Keratinocyte (primary cell): ENCODE measurements at regions not wholly inside any gene's neighbourhood (a gene's known extent, or its start where the extent isn't known, plus 50 kb on each side); places are given as distances from the start of the nearest gene placed in this dataset.

Experiments
- DNase-seq: peaks from one replicate; pipeline ENCODE4 v3.0.0-alpha.2; 2011; ENCODE audit warnings: low read depth, missing footprints, low spot score
- FAIRE-seq: peaks from 2 replicates; lab custom pipeline; 2011; peaks lifted over from hg19 to GRCh38; lab: Jason Lieb, UNC
- H2AFZ ChIP-seq: 2 replicates; pipeline ENCODE4 v1.6.0; 2012; ENCODE audit warnings: low read length, control low read depth, inconsistent platforms; ENCODE audit not compliant: control insufficient read depth
- H3K27ac ChIP-seq: 2 replicates; pipeline ENCODE4 v1.5.1; 2011; ENCODE audit warnings: low read length; ENCODE audit not compliant: control insufficient read depth, insufficient read depth
- H3K27me3 ChIP-seq: 3 replicates; pipeline ENCODE4 v1.6.0; 2011; ENCODE audit warnings: low read length; ENCODE audit not compliant: control insufficient read depth, insufficient read depth; ENCODE audit errors: extremely low read depth
- H3K36me3 ChIP-seq, 2 experiments: 2 replicates in 1 of 2; 3 replicates in 1 of 2; pipeline ENCODE4 v1.5.1; 2011; ENCODE audit warnings: low read length in 2 of 2, mild to moderate bottlenecking in 1 of 2; ENCODE audit not compliant: control insufficient read depth in 2 of 2, insufficient read depth in 2 of 2; ENCODE audit errors: extremely low read depth in 1 of 2
- H3K4me1 ChIP-seq: 3 replicates; pipeline ENCODE4 v1.5.1; 2011; ENCODE audit warnings: low read length; ENCODE audit not compliant: control insufficient read depth, insufficient read depth; ENCODE audit errors: extremely low read depth
- H3K4me2 ChIP-seq: 3 replicates; pipeline ENCODE4 v1.6.0; 2011; ENCODE audit warnings: low read depth, low read length; ENCODE audit not compliant: control insufficient read depth, insufficient read depth; ENCODE audit errors: extremely low read depth
- H3K4me3 ChIP-seq, 3 experiments: fragments of 200-600 bp in 1 of 3; sonication (generic) in 1 of 3; 2 replicates in 2 of 3; 3 replicates in 1 of 3; pipeline ENCODE4 v1.5.1; 2011 to 2016; ENCODE audit warnings: low read length in 3 of 3, mild to moderate bottlenecking in 3 of 3, control low read depth in 2 of 3, inconsistent platforms in 1 of 3, low read depth in 1 of 3, mixed read lengths in 1 of 3, mixed run types in 1 of 3, moderate library complexity in 1 of 3; ENCODE audit not compliant: control insufficient read depth in 2 of 3, insufficient read depth in 2 of 3; ENCODE audit errors: extremely low read depth in 1 of 3
- H3K79me2 ChIP-seq: 2 replicates; pipeline ENCODE4 v1.6.0; 2012; ENCODE audit warnings: low read length; ENCODE audit not compliant: control insufficient read depth, insufficient read depth
- H3K9ac ChIP-seq: 3 replicates; pipeline ENCODE4 v1.6.0; 2011; ENCODE audit warnings: low read length; ENCODE audit not compliant: control insufficient read depth, insufficient read depth; ENCODE audit errors: extremely low read depth
- H3K9me1 ChIP-seq: 3 replicates; pipeline ENCODE4 v1.6.0; 2011; ENCODE audit warnings: low read length; ENCODE audit not compliant: control insufficient read depth, insufficient read depth; ENCODE audit errors: extremely low read depth
- H3K9me3 ChIP-seq: 2 replicates; pipeline ENCODE4 v1.5.1; 2012; ENCODE audit warnings: low read depth, low read length; ENCODE audit not compliant: control insufficient read depth
- H4K20me1 ChIP-seq: 3 replicates; pipeline ENCODE4 v1.6.0; 2011; ENCODE audit warnings: low read length; ENCODE audit not compliant: control insufficient read depth, insufficient read depth; ENCODE audit errors: extremely low read depth
- EZH2 ChIP-seq: IDR thresholded peaks from one replicate; pipeline ENCODE4 v1.6.1; 2012; ENCODE audit warnings: inconsistent platforms, mild to moderate bottlenecking, low read length, moderate library complexity
- dilution Hi-C: fragments of 300-500 bp; cut with MboI; formaldehyde crosslinking; loops from one replicate; pipeline ENCODE4 v1.7.0; 2020; ENCODE audit warnings: low sequenced_read_pairs; ENCODE audit not compliant: extremely low pct_ligation_motif_present
- TF ChIP-seq, protein P1 (sequence below), 3 experiments: IDR thresholded peaks in 1 of 3; conservative IDR thresholded peaks in 1 of 3; optimal IDR thresholded peaks in 1 of 3; 2 replicates in 2 of 3; 3 replicates in 1 of 3; pipeline versions ENCODE3 to v1.5.1; 2011; ENCODE audit warnings: low read length in 3 of 3, mild to moderate bottlenecking in 3 of 3, moderate library complexity in 2 of 3, control low read depth in 1 of 3, inconsistent platforms in 1 of 3; ENCODE audit not compliant: insufficient read depth in 2 of 3; ENCODE audit errors: extremely low read depth in 1 of 3

- no peaks in the 10 kb centered on the region for H3K27me3 ChIP-seq
- H2AFZ ChIP-seq, result no peak overlapping the region
- H4K20me1 ChIP-seq, result no peaks in the 10 kb centered on the region
- no peak overlapping the region for H3K9ac ChIP-seq
- H3K36me3 ChIP-seq, result no peaks in the 10 kb centered on the region
- no peaks in the 10 kb centered on the region for H3K79me2 ChIP-seq
- dilution Hi-C loops, result no loop called here
- no peaks in the 10 kb centered on the region for H3K9me3 ChIP-seq
- H3K4me2 ChIP-seq, result no peak overlapping the region
- FAIRE-seq (no peak), DNase-seq (no peak)
- TF ChIP-seq, protein P1, sequence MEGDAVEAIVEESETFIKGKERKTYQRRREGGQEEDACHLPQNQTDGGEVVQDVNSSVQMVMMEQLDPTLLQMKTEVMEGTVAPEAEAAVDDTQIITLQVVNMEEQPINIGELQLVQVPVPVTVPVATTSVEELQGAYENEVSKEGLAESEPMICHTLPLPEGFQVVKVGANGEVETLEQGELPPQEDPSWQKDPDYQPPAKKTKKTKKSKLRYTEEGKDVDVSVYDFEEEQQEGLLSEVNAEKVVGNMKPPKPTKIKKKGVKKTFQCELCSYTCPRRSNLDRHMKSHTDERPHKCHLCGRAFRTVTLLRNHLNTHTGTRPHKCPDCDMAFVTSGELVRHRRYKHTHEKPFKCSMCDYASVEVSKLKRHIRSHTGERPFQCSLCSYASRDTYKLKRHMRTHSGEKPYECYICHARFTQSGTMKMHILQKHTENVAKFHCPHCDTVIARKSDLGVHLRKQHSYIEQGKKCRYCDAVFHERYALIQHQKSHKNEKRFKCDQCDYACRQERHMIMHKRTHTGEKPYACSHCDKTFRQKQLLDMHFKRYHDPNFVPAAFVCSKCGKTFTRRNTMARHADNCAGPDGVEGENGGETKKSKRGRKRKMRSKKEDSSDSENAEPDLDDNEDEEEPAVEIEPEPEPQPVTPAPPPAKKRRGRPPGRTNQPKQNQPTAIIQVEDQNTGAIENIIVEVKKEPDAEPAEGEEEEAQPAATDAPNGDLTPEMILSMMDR (optimal IDR thresholded peaks at IDR 0.05 in 1 of 3, IDR thresholded peaks at IDR 0.05 in 1 of 3, conservative IDR thresholded peaks at IDR 0.05 in 1 of 3; ENCODE audit: extremely low read depth in 1 of 3, insufficient read depth in 2 of 3, low read length in 3 of 3), result no peak
- no peak for TF ChIP-seq EZH2
- H3K27ac ChIP-seq, result no peak overlapping the region
- H3K4me1 ChIP-seq, result no peaks in the 10 kb centered on the region
- H3K9me1 ChIP-seq, result no peaks in the 10 kb centered on the region
- H3K4me3 ChIP-seq, result no peak overlapping the region
These were observed 56.5 kb upstream of the ORC5 start for GRCh38 chr7:104264285-104264684.

DNA sequence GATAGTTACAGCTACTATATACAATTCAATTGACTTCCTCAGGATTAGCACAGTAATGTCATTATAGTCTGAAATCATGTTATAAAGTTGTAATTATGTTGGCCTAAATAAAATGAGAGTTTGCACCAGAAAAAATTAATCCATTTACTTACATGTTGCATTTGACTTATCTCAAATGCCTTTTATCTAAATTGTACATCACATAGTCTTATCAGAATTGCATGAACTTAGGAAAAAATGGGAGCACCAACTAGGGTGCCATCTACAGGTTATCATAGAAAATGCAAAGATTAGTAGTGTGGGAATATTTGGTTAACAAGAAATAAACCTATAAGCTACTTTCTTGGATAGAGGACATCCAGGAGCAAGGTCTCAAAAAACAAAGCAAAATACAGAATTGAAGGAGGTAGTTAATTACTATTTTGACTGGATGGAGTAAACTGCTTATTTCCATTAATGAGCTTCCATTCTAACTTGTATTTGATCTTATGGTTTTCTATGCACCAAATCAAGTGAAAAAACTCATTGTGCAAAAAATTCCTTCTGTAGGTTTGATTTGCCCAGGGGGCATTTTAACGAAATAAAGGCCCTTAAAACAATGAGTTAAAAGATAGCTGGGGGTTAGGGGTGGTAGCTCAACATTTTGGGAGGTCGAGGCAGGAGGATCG, 60.0 kb upstream of the ORC5 start:
- no peak for DNase-seq

More for the DNA sequence above, 60.0 kb upstream of the ORC5 start:
- H3K36me3 ChIP-seq, result no peaks in the 10 kb centered on the region
- no peaks in the 10 kb centered on the region for H4K20me1 ChIP-seq
- no peaks in the 10 kb centered on the region for H3K27me3 ChIP-seq
- no peaks in the 10 kb centered on the region for H3K79me2 ChIP-seq
- no peaks in the 10 kb centered on the region for H3K9me3 ChIP-seq
- H2AFZ ChIP-seq, result no peak overlapping the region
- no peak overlapping the region for H3K4me2 ChIP-seq
- no peaks in the 10 kb centered on the region for H3K4me1 ChIP-seq
- no peak overlapping the region for H3K4me3 ChIP-seq
- TF ChIP-seq, protein P1 (optimal IDR thresholded peaks at IDR 0.05 in 1 of 3, IDR thresholded peaks at IDR 0.05 in 1 of 3, conservative IDR thresholded peaks at IDR 0.05 in 1 of 3; ENCODE audit: extremely low read depth in 1 of 3, insufficient read depth in 2 of 3, low read length in 3 of 3), result peak in 1 of 3 experiments; percentile 40
- no peak for TF ChIP-seq EZH2
- no peaks in the 10 kb centered on the region for H3K9me1 ChIP-seq
- dilution Hi-C loops, result no loop called here
- no peak overlapping the region for H3K27ac ChIP-seq
- peak; percentile 17 for FAIRE-seq
- no peak overlapping the region for H3K9ac ChIP-seq
